Activated T-cell treated with anti-CD3 and anti-CD28 coated beads, Interleukin-2, amount 50 U/mL, for 24 hours (primary cell): ENCODE measurements at regions not wholly inside any gene's neighbourhood (a gene's known extent, or its start where the extent isn't known, plus 50 kb on each side); places are given as distances from the start of the nearest gene placed in this dataset.
"Not testable (repeated sequence)": the region's sequence is repeated elsewhere in the genome, so short reads cannot be mapped to it uniquely, and the experiment has no call there.

Experiments used
- DNase-seq: peaks from one replicate; pipeline ENCODE4 v3.0.0-alpha.2; 2020
- H3K27ac Mint-ChIP-seq: 2 replicates; pipeline ENCODE4 v1.8.0; 2020; ENCODE audit warnings: mild to moderate bottlenecking, mixed read lengths
- H3K27me3 Mint-ChIP-seq: 2 replicates; pipeline ENCODE4 v1.8.0; 2020; ENCODE audit warnings: mixed read lengths
- H3K36me3 Mint-ChIP-seq: 2 replicates; pipeline ENCODE4 v1.8.0; 2020; ENCODE audit warnings: low read depth, mixed read lengths
- H3K4me1 Mint-ChIP-seq: 2 replicates; pipeline ENCODE4 v1.8.0; 2020; ENCODE audit warnings: low read depth, mixed read lengths
- H3K4me3 Mint-ChIP-seq: 2 replicates; pipeline ENCODE4 v1.8.0; 2020; ENCODE audit warnings: mild to moderate bottlenecking, moderate library complexity, mixed read lengths
- H3K9me3 Mint-ChIP-seq: 2 replicates; pipeline ENCODE4 v1.8.0; 2020; ENCODE audit warnings: mixed read lengths

- DNase-seq: no peak
- no peak overlapping the region for H3K27ac Mint-ChIP-seq
- H3K27me3 Mint-ChIP-seq: peaks cover 3% of the 10 kb centered on the region
- H3K4me3 Mint-ChIP-seq: no peak overlapping the region
- H3K9me3 Mint-ChIP-seq: no peaks in the 10 kb centered on the region
- H3K4me1 Mint-ChIP-seq: no peaks in the 10 kb centered on the region
- H3K36me3 Mint-ChIP-seq: no peaks in the 10 kb centered on the region
These were observed 112.2 kb upstream of the HEY2 start for GRCh38 chr6:125637207-125637606.

- Mint-ChIP-seq H3K27me3 (peaks cover 3% of the 10 kb centered on the region), H3K4me1 (no peaks in the 10 kb centered on the region), H3K9me3 (no peaks in the 10 kb centered on the region), H3K36me3 (no peaks in the 10 kb centered on the region), H3K4me3 (no peak overlapping the region), H3K27ac (no peak overlapping the region)
- DNase-seq: no peak
These were observed 109.9 kb upstream of the HEY2 start for GRCh38 chr6:125639466-125640020.

DNA sequence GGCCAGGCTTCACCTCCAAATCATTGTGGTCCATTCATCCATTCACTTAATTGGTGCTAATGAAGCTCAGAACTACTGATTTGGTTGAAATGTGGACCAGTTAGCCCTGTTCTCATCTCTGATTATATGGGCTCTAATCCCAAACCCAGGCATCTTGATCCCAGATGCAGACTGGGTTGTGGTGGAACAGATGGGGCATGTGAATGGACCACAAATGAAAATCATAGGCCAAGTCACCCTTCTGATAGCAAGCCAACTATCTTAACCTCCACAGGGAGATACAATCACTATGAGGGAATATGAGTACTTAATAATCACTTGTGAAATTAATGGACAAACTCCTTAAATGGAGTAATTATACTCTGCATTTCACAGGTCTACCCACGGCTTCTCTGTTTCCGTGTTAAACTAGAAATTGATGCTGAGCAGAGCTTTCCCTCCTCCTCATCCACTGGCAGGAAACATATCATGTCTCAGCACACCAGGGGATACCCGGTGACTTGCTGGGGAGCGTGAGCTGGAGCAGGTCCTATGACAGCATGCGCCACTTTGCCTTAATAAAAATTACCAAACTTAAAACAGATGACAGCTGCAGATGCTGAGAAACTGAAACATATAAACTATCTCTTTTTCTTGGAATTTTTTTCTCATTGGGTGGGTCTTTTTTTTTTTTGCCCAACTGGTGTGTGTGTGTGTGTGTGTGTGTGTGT is 108.8 kb upstream of the HEY2 start:
- no peak for DNase-seq
- peaks cover 6% of the 10 kb centered on the region for H3K27me3 Mint-ChIP-seq
- no peaks in the 10 kb centered on the region for H3K4me1 Mint-ChIP-seq
- no peak overlapping the region for H3K4me3 Mint-ChIP-seq
- H3K36me3 Mint-ChIP-seq: no peaks in the 10 kb centered on the region
- H3K9me3 Mint-ChIP-seq: no peaks in the 10 kb centered on the region
- H3K27ac Mint-ChIP-seq: no peak overlapping the region

DNA sequence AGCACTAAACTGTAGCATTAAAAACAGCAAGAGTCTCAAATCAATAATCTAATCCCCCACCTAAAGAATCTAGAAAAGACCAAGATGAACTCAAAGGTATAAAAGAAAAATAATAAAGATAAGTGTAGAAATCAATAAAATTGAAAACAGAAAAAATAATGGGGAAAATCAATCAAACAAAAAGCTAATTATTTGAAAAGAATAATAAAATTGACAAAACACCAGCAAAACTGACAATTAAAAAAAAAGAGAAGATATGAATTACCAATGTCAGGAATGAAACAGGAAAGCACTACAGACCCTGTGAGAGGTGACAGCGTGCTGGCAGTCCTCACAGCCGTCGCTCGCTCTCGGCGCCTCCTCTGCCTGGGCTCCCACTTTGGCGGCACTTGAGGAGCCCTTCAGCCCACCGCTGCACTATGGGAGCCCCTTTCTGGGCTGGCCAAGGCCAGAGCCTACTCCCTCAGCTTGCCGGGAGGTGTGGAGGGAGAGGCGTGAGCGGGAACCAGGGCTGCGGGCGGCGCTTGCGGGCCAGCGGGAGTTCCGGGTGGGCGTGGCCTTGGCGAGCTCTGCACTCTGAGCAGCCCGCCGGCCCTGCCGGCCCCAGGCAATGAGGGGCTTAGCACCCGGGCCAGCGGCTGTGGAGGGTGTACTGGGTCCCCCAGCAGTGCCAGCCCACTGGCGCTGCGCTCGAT is 105.3 kb upstream of the HEY2 start:
- not testable (repeated sequence) for H3K27me3 Mint-ChIP-seq, H3K27ac Mint-ChIP-seq, DNase-seq, H3K4me3 Mint-ChIP-seq, H3K4me1 Mint-ChIP-seq, H3K36me3 Mint-ChIP-seq, H3K9me3 Mint-ChIP-seq

- no peak overlapping the region for H3K27ac Mint-ChIP-seq
- H3K27me3 Mint-ChIP-seq: peaks cover 9% of the 10 kb centered on the region
- H3K9me3 Mint-ChIP-seq: no peaks in the 10 kb centered on the region
- DNase-seq: no peak
- no peak overlapping the region for H3K4me3 Mint-ChIP-seq
- H3K36me3 Mint-ChIP-seq: no peaks in the 10 kb centered on the region
- H3K4me1 Mint-ChIP-seq: no peaks in the 10 kb centered on the region
These were observed 102.0 kb upstream of the HEY2 start for GRCh38 chr6:125647391-125647790.

GRCh38 chr6:125653752-125654151 is 95.7 kb upstream of the HEY2 start:
- DNase-seq, H3K27me3 Mint-ChIP-seq, H3K9me3 Mint-ChIP-seq, H3K27ac Mint-ChIP-seq, H3K4me1 Mint-ChIP-seq, H3K4me3 Mint-ChIP-seq, H3K36me3 Mint-ChIP-seq: not testable (repeated sequence)

- H3K27ac Mint-ChIP-seq: no peak overlapping the region
- H3K4me1 Mint-ChIP-seq: no peaks in the 10 kb centered on the region
- H3K36me3 Mint-ChIP-seq: no peaks in the 10 kb centered on the region
- no peak for DNase-seq
- H3K27me3 Mint-ChIP-seq: peaks cover 10% of the 10 kb centered on the region
- no peak overlapping the region for H3K4me3 Mint-ChIP-seq
- no peaks in the 10 kb centered on the region for H3K9me3 Mint-ChIP-seq
These were observed 93.9 kb upstream of the HEY2 start for GRCh38 chr6:125655511-125655910.

DNA sequence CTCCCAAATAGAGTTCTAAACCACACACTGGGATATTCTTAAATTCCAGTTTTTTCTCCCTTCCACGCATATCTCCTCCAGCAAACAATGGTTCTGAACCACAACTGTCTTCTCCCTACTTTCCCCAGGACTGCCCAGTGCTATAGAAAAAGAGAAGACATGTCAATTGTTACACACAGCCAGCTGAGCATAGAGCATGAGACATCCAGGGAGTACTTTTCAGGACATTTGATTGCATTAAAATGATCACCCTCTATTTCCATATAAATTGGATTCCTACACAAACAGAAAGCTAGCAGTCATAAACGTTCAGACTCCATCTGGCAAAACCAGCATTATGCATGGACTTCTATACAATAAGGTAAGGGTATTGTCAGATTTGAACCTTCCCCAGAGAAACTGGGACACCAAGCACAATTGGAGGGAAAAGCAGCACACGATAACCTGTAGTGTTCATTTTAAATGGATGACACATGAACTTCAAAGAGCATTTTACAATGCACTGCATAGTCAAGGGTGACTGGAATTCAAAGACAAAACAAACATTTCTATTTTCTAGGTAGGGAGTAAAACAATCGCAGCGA is 93.1 kb upstream of the HEY2 start:
- Mint-ChIP-seq H3K4me3 (no peak overlapping the region), H3K9me3 (no peaks in the 10 kb centered on the region), H3K36me3 (no peaks in the 10 kb centered on the region), H3K4me1 (no peaks in the 10 kb centered on the region), H3K27me3 (peaks cover 10% of the 10 kb centered on the region), H3K27ac (no peak overlapping the region)
- DNase-seq: no peak

- peaks cover 14% of the 10 kb centered on the region for H3K27me3 Mint-ChIP-seq
- no peaks in the 10 kb centered on the region for H3K9me3 Mint-ChIP-seq
- no peak for DNase-seq
- no peaks in the 10 kb centered on the region for H3K36me3 Mint-ChIP-seq
- H3K4me1 Mint-ChIP-seq: no peaks in the 10 kb centered on the region
- H3K4me3 Mint-ChIP-seq: no peak overlapping the region
- H3K27ac Mint-ChIP-seq: no peak overlapping the region
These were observed 91.3 kb upstream of the HEY2 start for GRCh38 chr6:125658136-125658535.

DNA sequence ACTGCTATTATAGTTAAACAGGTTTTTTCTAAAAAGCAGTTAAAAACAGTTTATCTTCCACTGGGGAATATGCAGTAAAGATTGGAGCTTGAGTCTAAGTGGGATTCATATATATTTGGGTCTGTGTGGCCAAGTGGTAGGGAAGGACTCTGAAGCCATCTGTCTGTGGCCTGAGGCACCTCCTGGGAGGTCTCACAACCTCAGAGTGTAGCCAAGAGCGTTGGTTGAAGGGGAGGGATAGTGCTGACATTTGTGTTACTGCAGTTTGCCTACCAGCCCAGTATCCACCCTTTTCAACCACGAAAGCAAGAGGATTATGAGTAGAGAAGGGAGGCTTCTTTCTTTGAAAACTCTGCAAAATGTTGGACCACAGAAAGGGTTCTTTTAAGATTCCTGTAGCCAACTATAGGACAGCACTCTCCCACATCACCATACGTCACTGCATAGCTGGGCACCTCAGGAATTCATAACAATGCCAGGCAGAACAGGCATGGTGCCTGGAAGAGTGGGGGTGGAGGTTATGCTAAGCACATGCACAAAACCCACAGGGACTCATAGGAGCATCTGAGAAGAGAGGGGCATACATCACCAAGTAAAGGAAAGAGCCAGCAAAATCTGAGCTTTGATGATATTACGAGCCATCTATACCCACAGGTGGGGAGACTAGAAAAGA is 90.5 kb upstream of the HEY2 start:
- DNase-seq: no peak
- Mint-ChIP-seq H3K36me3 (no peaks in the 10 kb centered on the region), H3K27me3 (peaks cover 16% of the 10 kb centered on the region), H3K27ac (no peak overlapping the region), H3K9me3 (no peaks in the 10 kb centered on the region), H3K4me1 (no peaks in the 10 kb centered on the region), H3K4me3 (no peak overlapping the region)

DNA sequence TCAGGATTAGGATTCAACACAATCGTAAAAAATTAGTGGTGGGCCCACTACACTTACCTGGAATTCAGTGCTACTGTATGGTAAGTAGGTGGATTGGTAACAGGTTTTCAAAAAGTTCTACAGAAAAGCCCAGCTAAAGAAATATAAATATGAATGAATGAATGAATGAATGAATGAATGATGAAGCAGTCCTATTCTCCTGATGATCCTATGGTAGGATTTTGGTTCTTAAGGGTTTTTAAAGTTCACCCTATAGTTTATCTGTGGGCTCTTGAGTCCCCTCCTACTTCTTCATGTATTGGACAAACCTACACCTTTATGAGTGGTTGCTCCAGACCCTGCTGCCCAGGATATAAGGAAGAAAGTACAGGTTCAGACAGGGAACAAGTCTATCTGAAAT is 89.5 kb upstream of the HEY2 start:
- no peak for DNase-seq
- Mint-ChIP-seq H3K4me3 (no peak overlapping the region), H3K4me1 (no peaks in the 10 kb centered on the region), H3K27me3 (peaks cover 21% of the 10 kb centered on the region), H3K27ac (no peak overlapping the region), H3K9me3 (no peaks in the 10 kb centered on the region), H3K36me3 (no peaks in the 10 kb centered on the region)

- H3K27ac Mint-ChIP-seq: no peak overlapping the region
- no peaks in the 10 kb centered on the region for H3K4me1 Mint-ChIP-seq
- no peaks in the 10 kb centered on the region for H3K36me3 Mint-ChIP-seq
- peaks cover 16% of the 10 kb centered on the region for H3K27me3 Mint-ChIP-seq
- no peak overlapping the region for H3K4me3 Mint-ChIP-seq
- DNase-seq: no peak
- H3K9me3 Mint-ChIP-seq: no peaks in the 10 kb centered on the region
These were observed 87.1 kb upstream of the HEY2 start for GRCh38 chr6:125662296-125662695.

GRCh38 chr6:125665295-125665814 is 84.1 kb upstream of the HEY2 start:
- Mint-ChIP-seq H3K4me1 (no peaks in the 10 kb centered on the region), H3K9me3 (no peaks in the 10 kb centered on the region), H3K27ac (no peak overlapping the region), H3K27me3 (peaks cover 18% of the 10 kb centered on the region), H3K4me3 (no peak overlapping the region), H3K36me3 (no peaks in the 10 kb centered on the region)
- DNase-seq: no peak

DNA sequence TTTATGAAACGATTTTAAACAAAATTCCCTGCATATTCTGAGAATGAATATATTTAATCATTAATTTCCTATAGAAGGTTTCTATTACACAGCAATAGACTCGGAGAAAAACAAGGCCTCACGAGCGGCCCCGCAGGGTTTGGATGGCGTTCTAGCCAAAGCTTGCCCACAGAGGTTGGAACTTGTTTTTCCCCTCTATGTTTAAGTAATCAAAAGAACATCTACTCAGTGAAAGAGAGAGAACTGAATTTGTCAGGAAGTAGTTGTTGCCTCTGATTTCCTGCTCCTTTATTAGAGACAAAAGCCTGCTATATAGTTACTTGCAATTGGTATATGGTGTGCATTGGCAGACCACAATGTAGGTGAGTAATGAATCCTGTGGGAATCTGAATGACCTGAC is 82.1 kb upstream of the HEY2 start:
- Mint-ChIP-seq H3K27me3 (peaks cover 24% of the 10 kb centered on the region), H3K4me1 (no peaks in the 10 kb centered on the region), H3K27ac (no peak overlapping the region), H3K36me3 (no peaks in the 10 kb centered on the region), H3K9me3 (no peaks in the 10 kb centered on the region), H3K4me3 (no peak overlapping the region)
- DNase-seq: no peak
